ENCODE measurements at regions not wholly inside any gene's neighbourhood (a gene's known extent, or its start where the extent isn't known, plus 50 kb on each side); places are given as distances from the start of the nearest gene placed in this dataset.

GRCh38 chr10:30793093-30793492 lies 163.5 kb upstream of the LYZL2 start:
- no peak for DNase-seq (ENCODE audit: low read depth in 3 of 3, low spot score in 2 of 3)

- DNase-seq (ENCODE audit: low read depth in 3 of 3, low spot score in 2 of 3): no peak
Measured at GRCh38 chr10:30792025-30792424, 162.5 kb upstream of the LYZL2 start.

- no peak for DNase-seq (ENCODE audit: low read depth in 3 of 3, low spot score in 2 of 3)
Measured at GRCh38 chr10:30791197-30791611, 161.7 kb upstream of the LYZL2 start.

DNA sequence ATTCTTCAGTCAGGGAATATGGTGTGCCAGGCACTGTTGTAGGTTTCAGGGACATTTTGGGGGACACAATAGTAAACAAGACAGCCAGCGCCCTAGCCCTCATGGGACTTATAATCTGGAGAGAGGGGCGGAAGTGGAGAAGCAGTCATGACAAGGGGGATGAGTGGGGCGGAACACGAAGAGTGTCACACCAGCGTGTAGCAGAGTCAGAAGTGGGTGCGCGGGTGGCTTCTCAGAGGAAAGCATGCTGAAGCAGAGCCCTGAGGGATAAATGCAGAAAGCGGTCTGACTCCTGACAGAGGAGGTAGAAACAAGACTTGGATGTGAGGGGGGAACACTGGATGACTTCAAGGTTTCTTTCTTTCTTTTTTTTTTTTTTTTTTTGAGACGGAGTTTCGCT lies 160.3 kb upstream of the LYZL2 start:
- no peak for DNase-seq (ENCODE audit: low read depth in 3 of 3, low spot score in 2 of 3)

GRCh38 chr10:30788307-30788706 lies 158.8 kb upstream of the LYZL2 start:
- no peak for DNase-seq (ENCODE audit: low read depth in 3 of 3, low spot score in 2 of 3)

DNA sequence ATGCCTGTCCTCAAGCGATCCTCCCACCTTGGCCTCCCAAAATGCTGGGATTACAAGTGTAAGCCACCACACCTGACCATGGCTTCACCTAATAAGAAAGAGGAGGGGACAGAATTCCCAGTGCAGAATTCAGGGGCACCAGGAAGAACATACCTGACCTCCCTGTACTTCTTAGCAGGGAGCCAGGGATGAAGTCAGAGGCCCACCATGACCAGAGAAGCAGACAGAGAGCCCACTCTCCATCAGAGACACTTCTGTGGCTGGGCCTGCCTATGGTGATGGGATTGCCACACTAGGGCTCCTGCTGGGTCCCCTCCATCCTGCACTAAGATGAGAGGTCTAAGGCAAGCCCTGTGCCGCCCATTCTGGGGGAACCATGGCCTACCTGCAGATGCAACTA lies 157.4 kb upstream of the LYZL2 start:
- no peak for DNase-seq (ENCODE audit: low read depth in 3 of 3, low spot score in 2 of 3)

- no peak for DNase-seq (ENCODE audit: low read depth in 3 of 3, low spot score in 2 of 3)
Measured at GRCh38 chr10:30786131-30786530, 156.6 kb upstream of the LYZL2 start.

- peak in 2 of 3 donors; percentile 62 to 68 for DNase-seq (ENCODE audit: low read depth in 3 of 3, low spot score in 2 of 3)
Measured at GRCh38 chr10:30784897-30785605, 155.5 kb upstream of the LYZL2 start.

DNA sequence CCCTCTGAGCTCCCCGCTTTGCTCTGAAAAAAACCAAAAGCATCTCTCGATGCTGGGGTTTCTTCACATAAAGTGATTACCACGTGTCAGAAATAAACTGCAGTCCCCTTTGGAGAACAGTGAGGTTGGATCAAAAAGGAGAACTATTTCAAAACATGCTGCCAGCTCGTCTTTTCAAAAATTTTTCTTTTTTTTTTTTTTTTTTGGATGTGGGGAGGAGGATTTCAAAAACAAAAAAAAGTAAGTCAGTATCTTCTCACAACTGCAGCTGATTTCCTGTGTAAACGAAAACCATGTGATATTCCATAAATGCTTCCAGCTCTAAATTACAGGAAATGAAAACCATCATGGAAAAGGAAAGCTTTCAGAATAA lies 155.0 kb upstream of the LYZL2 start:
- DNase-seq (ENCODE audit: low read depth in 3 of 3, low spot score in 2 of 3): peak in 1 of 3 donors; percentile 26

DNA sequence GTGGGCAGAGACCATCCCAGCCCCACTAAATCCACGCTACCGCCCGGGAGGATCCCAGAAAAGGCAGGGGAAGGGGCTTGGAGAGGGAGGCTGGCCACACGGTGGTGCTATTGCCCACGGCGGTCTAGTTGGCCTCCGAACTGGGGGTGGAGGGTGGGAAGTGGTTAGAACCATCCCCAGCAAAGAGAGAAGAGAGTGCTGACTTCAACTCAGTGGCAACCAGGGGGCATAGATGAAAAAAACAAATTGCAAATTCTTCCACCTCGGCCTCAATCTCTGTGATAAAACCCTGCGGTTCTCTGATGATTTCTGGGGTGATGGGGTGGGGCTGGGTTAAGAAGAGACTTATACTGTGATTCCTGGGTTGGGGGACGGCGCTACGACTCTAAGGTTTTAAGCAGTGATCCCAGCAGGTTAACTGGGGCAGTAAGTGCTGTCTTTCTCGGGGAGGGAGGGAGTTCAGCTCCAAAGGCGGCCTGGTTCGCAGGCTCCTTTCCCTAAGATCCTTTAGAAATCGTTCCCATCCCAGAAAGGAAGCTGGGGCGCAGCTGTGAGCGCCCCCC lies 154.5 kb upstream of the LYZL2 start:
- peak; percentile 67 to 78 (median 71) for DNase-seq (ENCODE audit: low read depth in 3 of 3, low spot score in 2 of 3)

DNA sequence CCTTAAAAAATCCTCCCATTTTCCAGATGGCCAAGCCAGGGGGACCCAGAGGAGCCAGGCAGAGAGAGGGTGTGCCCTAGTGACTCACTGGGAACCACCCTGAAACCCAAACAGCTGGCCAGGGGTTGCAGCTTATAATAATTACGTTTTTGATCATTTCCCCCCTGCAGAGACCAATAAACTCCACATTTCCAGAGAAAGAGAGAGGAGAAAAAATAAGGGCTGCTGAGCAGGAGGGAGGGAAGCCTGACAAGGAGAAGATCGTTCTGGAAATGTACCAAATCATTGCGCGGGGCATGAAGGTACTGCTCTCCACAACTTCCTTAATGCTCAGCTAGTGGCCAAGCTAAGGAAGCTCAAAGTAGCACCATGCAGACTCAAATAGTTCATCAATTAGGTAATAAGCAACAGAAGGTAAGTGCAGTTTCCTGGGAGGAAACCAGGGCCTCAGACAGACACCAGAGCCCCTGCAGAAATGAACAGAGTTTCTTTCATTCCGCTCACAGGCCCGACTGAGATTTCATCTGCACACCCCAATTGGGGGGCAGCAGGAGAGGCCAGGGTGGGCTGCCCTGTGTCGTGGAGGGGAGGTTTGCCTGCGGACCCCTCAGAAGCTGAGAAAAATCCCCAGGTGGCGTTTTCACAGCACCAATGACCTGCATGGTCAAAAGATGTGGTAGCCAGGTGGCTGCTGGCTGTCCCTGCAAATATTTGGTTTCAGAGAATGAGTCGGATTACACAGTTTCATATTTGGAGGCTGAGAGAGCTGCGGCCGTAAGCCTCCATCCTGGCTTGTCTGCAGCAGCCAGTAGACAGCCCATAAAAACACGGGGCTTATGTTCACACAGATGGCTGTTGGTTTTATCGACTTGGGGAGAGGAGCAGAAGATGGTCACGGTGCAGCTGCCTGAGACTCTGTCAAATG lies 153.2 kb upstream of the LYZL2 start:
- DNase-seq (ENCODE audit: low read depth in 3 of 3, low spot score in 2 of 3): no peak

DNA sequence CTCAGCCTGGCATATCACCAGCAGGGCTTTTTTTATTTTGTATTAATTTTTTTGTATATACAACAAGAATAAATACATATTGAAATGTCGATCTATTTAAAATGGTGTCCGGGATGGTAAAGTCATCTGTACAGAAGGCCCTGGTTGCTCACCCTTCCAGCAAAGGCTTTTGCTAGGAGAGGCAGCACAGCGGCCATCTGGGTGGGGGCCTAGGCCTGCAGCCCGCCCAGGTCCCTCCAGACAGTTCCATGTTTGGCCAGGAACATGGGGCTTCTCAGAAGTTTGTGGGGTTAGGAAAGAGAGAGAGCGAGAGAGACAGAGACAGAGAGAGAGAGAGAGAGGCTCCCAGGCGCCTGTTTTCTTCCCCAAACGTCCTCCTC lies 152.6 kb upstream of the LYZL2 start:
- DNase-seq (ENCODE audit: low read depth in 3 of 3, low spot score in 2 of 3): no peak

DNA sequence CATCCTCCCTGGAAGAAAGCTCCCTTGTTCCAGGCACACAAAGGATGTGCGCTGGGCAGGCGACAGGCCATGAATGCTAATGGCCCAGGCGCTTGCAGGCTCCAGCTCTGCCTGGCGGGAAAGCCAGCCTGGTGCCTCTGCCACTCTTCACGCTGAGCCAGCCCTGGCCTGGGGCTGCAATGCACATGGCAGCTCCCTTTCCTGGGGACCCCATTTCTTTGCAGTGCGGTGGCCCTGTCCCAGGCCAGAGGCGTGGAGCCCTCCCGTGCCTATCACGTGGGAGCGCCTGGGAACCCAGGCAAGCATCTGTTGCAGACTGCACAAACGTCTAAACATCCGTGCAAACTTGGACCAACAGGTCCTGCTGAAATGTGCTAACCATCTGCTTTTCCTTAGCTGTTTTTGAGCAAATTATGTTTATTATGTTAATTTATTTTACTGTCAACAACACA lies 152.1 kb upstream of the LYZL2 start:
- no peak for DNase-seq (ENCODE audit: low read depth in 3 of 3, low spot score in 2 of 3)

DNA sequence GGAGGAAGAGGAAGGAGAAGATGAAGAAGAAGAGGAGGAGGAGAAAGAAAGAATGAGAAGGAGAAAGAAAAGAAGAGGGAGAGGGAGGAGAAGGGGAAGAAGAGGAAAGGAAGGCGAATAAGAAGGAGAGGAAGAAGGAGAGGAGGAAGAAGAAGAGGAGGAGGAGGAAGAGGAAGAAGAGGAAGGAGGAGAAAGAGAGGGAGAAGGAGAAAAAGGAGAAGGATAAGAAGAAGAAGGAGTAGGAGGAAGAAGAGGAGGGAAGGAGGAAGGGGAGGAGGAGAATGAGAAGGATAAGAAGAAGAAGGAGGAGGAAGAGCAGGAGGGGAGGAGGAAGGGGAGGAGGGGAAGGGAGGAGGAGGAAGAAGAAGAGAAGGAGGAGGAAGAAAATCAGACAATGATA lies 149.2 kb upstream of the LYZL2 start:
- DNase-seq (ENCODE audit: low read depth in 3 of 3, low spot score in 2 of 3): no peak

DNA sequence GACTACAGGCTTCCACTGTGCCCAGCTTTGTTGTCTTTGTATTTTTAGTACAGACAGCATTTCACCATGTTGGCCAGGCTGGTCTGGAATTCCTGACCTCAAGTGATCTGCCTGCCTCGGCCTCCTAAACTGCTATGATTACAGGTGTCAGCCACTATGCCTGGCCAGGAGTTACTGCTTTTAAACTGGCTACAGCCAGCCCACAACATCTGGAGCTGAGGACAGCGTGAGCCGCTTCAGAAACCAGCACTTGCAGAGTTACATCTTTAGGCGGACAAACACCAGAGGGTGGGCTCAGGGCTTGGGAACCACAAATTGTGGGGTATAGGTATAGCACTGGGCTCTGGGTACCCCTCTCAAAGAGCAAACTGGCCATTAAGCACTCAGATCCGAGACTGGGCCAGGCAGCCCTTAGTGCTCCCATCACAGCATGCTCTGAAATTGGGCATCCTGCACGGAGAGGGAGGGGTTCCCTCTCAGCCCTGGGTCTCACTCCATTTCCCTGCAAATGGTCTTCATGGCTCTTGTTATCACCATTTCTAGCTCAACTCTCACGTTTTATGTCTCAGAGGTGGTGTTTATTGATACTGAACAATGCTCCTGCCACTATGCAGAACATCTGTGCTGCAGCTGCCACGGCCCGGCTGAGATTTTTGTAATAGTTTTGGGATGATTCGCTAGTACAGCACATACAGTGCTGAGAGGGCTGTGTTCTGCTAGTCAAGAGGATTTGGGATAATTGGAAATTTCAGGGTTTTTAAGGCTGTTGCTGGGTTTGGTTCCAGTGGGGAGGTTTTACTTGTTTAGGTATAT lies 146.4 kb upstream of the LYZL2 start:
- DNase-seq (ENCODE audit: low read depth in 3 of 3, low spot score in 2 of 3): no peak

- no peak for DNase-seq (ENCODE audit: low read depth in 3 of 3, low spot score in 2 of 3)
Measured at GRCh38 chr10:30774261-30774660, 144.7 kb upstream of the LYZL2 start.

DNA sequence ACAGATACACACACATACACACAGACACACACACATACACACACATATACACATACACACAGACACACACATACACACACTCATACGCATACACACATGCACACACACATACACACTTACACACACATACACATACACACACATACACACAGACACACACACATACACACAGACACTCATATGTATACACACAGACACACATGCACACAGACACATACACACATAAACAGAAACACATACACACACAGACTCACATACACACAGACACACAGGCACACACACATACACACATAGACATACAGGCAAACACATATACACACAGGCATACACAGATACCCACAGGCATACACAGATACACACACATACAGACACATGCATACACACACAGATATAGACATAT lies 143.9 kb upstream of the LYZL2 start:
- DNase-seq (ENCODE audit: low read depth in 3 of 3, low spot score in 2 of 3): no peak

DNA sequence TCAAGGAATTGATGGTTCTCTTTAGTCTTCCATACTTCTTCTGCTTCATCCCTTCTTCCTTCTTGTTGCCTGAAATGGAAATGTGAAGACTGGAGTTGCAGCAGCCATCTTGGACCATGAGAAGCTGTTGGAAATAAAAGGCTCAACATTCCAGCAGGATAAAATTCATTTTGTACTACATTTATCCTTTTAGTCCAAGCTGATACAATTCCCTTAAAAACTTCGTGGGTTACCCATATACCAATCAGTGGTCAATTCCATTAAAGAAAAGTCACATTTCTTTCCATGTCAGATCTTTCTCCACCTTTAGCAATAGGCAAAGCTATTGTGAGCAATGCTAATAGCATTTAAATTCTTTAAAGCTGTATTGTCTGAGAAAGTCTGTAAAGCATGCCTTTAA lies 141.3 kb upstream of the LYZL2 start:
- DNase-seq (ENCODE audit: low read depth in 3 of 3, low spot score in 2 of 3): no peak

DNA sequence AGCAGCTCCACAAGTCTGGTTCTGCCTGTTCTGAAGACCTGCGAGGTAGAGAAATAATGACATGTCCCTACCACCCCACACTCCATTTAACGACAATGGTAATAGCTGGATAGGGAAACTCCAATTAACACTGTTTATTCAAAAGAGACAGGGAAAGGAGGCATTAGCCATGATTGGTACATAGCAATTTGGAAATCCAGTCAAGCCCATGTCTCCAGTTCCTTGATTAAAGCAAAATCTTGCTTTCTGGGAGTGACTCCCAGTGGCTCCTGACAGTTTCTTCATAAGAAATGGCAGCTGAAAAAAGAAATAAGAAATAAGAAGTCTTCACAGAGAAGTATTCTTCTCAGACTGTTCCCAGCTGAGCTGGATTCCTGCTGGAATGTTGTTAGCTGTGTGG lies 140.7 kb upstream of the LYZL2 start:
- DNase-seq (ENCODE audit: low read depth in 3 of 3, low spot score in 2 of 3): no peak

- no peak for DNase-seq (ENCODE audit: low read depth in 3 of 3, low spot score in 2 of 3)
Measured at GRCh38 chr10:30769361-30769760, 139.8 kb upstream of the LYZL2 start.

GRCh38 chr10:30765616-30766015 lies 136.1 kb upstream of the LYZL2 start:
- no peak for DNase-seq (ENCODE audit: low read depth in 3 of 3, low spot score in 2 of 3)

All from right renal cortex interstitium (tissue), 3 donors.